Panc1 (cell line): ENCODE measurements at regions not wholly inside any gene's neighbourhood (a gene's known extent, or its start where the extent isn't known, plus 50 kb on each side); places are given as distances from the start of the nearest gene placed in this dataset.

Experiments used
- POLR2AphosphoS5 ChIP-seq: IDR thresholded peaks from 2 replicates; pipeline ENCODE4 v1.6.1; 2012; ENCODE audit warnings: mild to moderate bottlenecking, low read depth, low read length, moderate library complexity
- SIN3A ChIP-seq: IDR thresholded peaks from 2 replicates; pipeline ENCODE4 v1.6.1; 2012; ENCODE audit warnings: low read depth, mild to moderate bottlenecking, low read length, moderate library complexity, borderline replicate concordance; ENCODE audit not compliant: insufficient read depth
- TCF7L2 ChIP-seq: IDR thresholded peaks from 2 replicates; pipeline ENCODE4 v1.6.1; 2011; ENCODE audit warnings: mild to moderate bottlenecking, low read depth, low read length, inconsistent platforms
- TF ChIP-seq, protein P1 (sequence below): fragments of 450-650 bp; IDR thresholded peaks from 2 replicates; pipeline ENCODE4 v1.5.1; 2017; ENCODE audit warnings: mild to moderate bottlenecking
- TF ChIP-seq, protein P2 (sequence below), 2 experiments: IDR thresholded peaks; 2 replicates each; pipeline ENCODE4 v1.6.1; 2011 to 2012; ENCODE audit warnings: low read depth in 2 of 2, control low read depth in 1 of 2, low read length in 1 of 2, mild to moderate bottlenecking in 1 of 2, moderate library complexity in 1 of 2; ENCODE audit not compliant: insufficient read depth in 1 of 2

DNA sequence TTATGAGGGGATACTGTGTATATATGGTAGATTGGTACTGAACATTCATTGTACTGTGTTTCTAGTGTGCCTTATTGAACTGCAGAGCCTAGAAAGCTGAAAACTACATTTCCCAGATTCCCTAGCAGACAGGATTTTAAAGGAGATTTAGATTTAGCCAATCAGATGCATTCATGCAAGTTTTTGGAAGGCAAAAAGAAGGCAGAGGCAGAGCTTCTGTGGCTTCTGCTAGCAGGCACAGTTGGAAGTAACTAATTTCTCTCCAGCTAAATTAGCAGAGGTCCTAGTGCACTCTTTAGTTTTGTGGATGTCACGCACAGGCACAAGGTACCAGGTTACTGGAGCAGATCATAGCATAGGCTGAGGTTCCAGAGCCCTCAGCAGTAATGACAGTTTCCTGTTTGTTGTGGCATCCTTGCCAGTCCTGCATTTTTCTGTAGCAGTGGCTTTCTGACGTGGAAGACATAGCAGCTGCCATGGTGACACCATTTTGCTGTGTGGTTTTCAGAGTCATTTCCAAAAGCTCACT, 83.7 kb upstream of the CCDC71L start:
- TF ChIP-seq, protein P1, sequence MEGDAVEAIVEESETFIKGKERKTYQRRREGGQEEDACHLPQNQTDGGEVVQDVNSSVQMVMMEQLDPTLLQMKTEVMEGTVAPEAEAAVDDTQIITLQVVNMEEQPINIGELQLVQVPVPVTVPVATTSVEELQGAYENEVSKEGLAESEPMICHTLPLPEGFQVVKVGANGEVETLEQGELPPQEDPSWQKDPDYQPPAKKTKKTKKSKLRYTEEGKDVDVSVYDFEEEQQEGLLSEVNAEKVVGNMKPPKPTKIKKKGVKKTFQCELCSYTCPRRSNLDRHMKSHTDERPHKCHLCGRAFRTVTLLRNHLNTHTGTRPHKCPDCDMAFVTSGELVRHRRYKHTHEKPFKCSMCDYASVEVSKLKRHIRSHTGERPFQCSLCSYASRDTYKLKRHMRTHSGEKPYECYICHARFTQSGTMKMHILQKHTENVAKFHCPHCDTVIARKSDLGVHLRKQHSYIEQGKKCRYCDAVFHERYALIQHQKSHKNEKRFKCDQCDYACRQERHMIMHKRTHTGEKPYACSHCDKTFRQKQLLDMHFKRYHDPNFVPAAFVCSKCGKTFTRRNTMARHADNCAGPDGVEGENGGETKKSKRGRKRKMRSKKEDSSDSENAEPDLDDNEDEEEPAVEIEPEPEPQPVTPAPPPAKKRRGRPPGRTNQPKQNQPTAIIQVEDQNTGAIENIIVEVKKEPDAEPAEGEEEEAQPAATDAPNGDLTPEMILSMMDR: no peak
- TF ChIP-seq, protein P2, sequence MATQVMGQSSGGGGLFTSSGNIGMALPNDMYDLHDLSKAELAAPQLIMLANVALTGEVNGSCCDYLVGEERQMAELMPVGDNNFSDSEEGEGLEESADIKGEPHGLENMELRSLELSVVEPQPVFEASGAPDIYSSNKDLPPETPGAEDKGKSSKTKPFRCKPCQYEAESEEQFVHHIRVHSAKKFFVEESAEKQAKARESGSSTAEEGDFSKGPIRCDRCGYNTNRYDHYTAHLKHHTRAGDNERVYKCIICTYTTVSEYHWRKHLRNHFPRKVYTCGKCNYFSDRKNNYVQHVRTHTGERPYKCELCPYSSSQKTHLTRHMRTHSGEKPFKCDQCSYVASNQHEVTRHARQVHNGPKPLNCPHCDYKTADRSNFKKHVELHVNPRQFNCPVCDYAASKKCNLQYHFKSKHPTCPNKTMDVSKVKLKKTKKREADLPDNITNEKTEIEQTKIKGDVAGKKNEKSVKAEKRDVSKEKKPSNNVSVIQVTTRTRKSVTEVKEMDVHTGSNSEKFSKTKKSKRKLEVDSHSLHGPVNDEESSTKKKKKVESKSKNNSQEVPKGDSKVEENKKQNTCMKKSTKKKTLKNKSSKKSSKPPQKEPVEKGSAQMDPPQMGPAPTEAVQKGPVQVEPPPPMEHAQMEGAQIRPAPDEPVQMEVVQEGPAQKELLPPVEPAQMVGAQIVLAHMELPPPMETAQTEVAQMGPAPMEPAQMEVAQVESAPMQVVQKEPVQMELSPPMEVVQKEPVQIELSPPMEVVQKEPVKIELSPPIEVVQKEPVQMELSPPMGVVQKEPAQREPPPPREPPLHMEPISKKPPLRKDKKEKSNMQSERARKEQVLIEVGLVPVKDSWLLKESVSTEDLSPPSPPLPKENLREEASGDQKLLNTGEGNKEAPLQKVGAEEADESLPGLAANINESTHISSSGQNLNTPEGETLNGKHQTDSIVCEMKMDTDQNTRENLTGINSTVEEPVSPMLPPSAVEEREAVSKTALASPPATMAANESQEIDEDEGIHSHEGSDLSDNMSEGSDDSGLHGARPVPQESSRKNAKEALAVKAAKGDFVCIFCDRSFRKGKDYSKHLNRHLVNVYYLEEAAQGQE (IDR thresholded peaks at IDR 0.05; ENCODE audit: insufficient read depth in 1 of 2, low read depth in 2 of 2, low read length in 1 of 2): no peak
- no peak for TF ChIP-seq POLR2AphosphoS5
- no peak for TF ChIP-seq TCF7L2
- no peak for TF ChIP-seq SIN3A
